HG02763 (cell line): ENCODE measurements at regions not wholly inside any gene's neighbourhood (a gene's known extent, or its start where the extent isn't known, plus 50 kb on each side); places are given as distances from the start of the nearest gene placed in this dataset.

Experiments
- ATAC-seq: cut with Tn5 transposase; IDR thresholded peaks from one replicate; pipeline ENCODE4 v1.9.1; 2021; ENCODE audit warnings: mild to moderate bottlenecking, moderate library complexity; ENCODE audit not compliant: unreplicated experiment

DNA sequence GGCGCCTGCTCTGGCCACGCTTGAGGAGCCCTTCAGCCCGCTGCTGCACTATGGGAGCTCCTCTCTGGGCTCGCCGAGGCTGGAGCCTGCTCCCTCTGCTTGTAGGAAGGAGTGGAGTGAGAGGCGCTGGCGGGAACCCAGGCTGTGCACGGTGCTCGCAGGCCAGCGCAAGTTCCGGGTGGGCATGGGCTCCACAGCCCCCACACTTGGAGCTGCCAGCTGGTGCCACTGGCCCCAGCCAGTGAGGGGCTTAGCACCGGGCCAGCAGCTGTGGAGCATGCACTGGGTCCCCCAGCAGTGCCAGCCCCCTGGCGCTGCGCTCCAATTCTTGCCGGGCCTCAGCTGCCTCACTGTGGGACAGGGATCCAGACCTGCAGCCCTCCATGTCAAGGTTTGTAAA lies 122.1 kb upstream of the CD180 start:
- ATAC-seq: no peak

DNA sequence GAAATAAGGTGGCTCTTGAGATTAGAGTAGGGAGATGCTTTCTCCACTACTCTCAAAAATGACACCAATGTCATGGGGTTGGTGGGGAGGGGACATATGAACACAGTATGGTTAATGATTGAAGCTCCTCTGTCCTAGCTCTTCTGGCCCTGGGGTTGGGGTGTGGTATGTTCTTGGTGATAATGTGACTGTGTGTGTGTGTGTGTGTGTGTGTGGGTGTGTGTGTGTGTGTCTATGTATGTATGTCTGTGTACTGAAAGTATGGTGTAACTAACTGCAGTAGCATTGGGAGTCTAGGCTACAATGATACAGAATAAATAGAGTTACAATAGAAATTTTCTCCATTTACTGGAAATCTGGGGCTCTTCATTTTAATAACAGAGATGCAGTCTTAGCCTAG lies 121.0 kb upstream of the CD180 start:
- no peak for ATAC-seq

DNA sequence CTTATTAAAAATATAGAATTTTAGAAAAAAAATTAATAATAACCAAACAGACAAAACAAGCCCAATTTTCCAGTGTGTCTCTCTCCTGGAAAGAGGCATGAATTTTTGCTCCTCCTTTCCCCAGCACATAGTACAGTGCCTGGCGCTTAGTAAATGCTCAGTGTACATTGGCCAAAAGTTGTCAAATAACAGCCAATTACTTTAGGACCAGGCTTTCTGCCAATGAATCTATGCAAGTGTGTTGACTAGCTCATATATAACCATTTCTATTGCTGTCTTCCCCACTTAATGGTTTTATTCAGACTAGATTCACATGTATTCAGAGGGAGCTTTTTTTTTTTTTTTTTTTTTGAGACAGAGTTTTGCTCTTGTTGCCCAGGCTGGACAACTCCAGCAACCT lies 120.1 kb upstream of the CD180 start:
- no peak for ATAC-seq

- ATAC-seq: no peak
Observed at GRCh38 chr5:67315082-67315989, 118.7 kb upstream of the CD180 start.

GRCh38 chr5:67311701-67312100 lies 115.1 kb upstream of the CD180 start:
- ATAC-seq: no peak

GRCh38 chr5:67311208-67311607 lies 114.6 kb upstream of the CD180 start:
- ATAC-seq: no peak

GRCh38 chr5:67310740-67311139 lies 114.1 kb upstream of the CD180 start:
- no peak for ATAC-seq

GRCh38 chr5:67310169-67310568 lies 113.6 kb upstream of the CD180 start:
- no peak for ATAC-seq

DNA sequence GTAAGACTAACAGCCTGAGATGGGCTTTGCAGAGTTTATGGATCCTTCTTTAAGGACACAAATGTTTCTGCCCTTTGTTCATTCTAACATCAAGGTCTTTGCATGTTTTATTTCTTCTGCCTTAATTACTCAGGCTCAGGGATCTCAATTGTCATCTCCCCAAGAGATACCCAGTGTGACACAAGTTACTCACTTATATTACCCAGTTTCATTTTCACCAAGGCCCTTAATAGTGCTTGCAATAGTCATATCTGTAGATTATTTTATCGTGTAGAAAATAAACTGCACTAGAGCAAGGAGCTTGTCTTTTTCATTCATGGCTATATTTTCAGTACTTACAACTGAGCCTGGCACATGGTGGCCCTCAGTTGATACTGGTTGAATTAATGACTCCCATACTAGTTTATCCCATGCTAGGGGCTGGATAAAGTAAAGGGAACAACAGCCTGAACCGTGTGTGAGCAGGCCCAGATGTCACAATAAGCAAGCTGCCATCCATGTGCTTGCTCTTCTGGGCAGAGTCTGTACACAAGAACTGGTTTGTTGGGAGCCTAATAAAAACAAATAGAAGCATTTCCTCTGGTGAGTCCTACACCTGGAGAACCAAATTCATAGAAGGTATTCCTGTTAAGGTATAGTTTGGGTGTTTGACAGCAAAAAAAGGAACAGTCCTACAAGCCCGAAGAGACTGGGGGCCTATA lies 112.5 kb upstream of the CD180 start:
- ATAC-seq: no peak

DNA sequence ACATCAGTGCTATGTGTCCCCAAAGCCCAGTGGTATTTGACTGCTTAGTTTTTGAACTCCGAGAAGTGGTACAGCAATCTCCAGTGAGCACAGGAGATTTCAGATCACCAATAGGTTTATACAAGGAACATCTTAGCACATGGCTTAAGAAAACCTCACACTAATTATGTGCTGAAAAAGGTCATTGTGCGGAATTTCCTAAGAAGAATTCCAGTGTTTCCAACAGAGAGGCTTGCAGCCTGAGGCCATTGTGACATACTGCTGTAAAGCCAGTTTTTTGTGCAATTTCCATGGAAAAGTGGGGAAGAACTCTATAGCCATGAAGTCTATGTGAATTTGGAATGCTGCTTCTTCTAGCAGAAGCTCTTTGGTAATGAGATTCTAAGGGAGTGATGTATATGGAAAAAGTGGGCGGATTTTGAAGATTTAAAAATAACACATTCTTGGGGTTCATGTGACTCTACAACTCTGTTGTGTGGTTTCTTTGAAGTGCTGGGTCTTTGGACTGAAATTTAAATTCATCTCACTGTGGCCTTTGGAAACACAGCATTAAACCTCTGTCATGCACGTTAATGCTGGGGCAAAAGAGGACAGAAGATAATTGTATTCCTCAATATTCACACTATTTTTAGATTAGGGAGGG lies 110.5 kb upstream of the CD180 start:
- ATAC-seq: no peak

- no peak for ATAC-seq
Observed at GRCh38 chr5:67305913-67306710, 109.5 kb upstream of the CD180 start.

DNA sequence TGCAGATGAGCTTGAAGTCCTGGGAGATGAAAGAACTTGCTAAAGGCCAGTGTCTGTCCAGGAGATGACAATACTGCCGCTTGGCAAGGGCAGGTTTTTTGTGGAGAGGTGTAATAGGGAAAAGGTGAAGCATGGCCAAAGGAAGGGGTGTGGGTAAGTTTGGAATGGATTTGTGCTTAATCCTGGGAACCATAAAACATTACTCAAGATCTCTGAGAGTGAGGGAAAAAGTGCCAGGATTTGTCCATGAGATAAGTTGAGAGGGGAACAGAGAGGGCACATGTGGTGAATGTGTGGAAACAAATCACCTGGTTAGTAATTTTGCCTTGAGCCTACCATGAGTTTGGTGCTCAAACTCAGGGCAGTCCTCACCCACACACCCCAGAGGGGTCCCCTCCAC lies 108.8 kb upstream of the CD180 start:
- no peak for ATAC-seq

DNA sequence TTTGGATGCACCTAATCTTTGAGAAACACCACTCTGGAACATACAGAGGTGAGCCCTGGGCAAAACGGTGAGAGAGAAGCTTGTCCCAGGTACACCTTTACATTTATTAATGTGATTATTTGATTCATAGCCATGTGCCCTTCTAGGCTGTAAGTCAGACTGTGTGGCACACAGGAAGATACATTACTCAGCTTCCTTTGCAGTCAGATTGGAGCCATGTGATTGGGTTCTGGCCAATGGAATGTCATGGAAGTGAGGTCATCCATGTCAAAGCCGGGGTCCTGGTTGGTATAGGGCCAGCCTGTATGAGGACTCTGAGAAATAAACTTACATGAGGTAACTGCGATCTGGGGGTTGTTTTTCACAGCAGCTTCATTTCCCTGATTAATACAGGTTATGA lies 106.8 kb upstream of the CD180 start:
- no peak for ATAC-seq

DNA sequence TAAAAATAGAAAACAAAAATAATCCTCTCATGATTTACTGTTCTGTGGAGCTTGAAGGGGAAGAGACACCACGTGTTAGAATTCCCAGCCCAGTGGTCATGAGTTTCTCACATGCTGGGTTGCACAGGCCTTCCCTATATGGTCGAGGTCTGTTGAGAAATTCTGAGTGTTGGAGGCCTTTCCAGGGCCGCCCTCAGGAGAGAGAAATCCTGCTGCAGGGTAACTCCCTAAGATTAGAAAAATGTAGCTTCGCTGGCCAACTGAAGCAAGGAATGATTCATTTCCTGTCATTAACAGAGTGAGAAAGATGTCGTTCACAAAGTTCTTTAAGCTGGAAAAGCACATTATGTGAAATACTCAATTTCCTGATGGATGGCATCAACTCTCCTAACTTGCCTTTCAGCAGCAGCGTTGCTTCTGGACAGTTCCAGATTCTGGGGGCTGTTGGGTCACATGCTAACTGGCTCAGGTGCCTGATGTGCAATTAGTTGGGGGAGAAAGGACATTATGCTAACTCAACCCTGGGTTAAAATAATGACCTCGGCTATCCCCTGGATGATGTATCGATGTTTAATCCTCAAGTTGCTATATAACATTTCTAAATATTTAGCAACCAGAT lies 104.8 kb upstream of the CD180 start:
- ATAC-seq: no peak

DNA sequence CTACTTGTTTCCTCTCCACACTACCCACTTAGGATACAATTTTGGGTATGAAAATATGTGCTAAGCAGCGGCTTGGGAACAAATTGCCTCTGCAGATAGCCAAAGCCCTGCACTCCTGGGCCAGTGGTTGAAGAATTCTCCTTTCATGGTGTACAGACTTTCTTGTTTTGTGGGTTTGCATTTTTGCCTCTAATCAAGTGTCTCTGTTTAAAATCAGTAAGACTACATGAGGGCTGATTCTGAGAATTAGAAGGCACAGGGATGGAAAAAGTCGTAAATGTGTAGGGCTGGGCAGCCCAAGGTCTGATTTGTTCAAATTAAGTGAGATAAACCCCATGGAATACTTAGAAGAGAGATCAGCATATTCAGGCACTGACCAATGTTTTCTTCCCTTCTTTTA lies 103.7 kb upstream of the CD180 start:
- ATAC-seq: no peak

DNA sequence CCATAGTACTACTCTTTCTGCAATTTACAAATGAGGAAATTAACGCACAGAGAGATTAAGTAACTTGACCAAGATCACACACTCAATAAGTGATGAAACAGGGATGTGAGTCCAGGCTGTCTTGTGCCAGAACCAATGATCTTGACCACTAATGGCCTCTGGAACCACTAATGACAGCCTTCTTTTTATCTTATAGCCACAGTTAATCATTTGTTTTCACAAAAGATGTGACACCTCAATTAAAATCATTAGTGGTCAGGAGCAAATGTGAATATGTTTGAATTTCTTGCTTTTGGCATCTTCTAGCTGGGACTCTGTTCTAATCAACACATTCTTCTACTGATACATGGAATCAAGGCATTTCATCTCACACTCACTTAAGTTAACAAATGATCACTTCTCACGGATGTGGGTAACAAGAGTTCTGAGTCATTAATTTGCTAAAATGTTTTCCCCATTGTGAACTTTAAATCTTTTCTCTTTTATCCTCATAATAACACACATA lies 102.7 kb upstream of the CD180 start:
- ATAC-seq: no peak

GRCh38 chr5:67297802-67298532 lies 101.4 kb upstream of the CD180 start:
- no peak for ATAC-seq

GRCh38 chr5:67297376-67297775 lies 100.8 kb upstream of the CD180 start:
- ATAC-seq: no peak

- no peak for ATAC-seq
Observed at GRCh38 chr5:67294266-67294938, 97.8 kb upstream of the CD180 start.
